H1 (cell line): ENCODE measurements at regions not wholly inside any gene's neighbourhood (a gene's known extent, or its start where the extent isn't known, plus 50 kb on each side); places are given as distances from the start of the nearest gene placed in this dataset.

ENCODE experiments used
- BCL11A ChIP-seq, 2 experiments: IDR thresholded peaks; one replicate each; pipeline ENCODE4 v1.6.1; 2011; ENCODE audit warnings: low read depth in 2 of 2, low read length in 2 of 2, mild to moderate bottlenecking in 2 of 2
- HDAC2 ChIP-seq, 2 experiments: fragments of 300-600 bp in 1 of 2; sonication (generic) in 1 of 2; IDR thresholded peaks; 2 replicates each; pipeline ENCODE4 v1.6.1; 2011 to 2012; ENCODE audit warnings: low read depth in 2 of 2, low read length in 2 of 2, mild to moderate bottlenecking in 2 of 2, moderate library complexity in 2 of 2, borderline replicate concordance in 1 of 2, inconsistent platforms in 1 of 2
- JUN ChIP-seq: IDR thresholded peaks from 2 replicates; pipeline ENCODE4 v1.6.1; 2011; ENCODE audit warnings: low read depth, mild to moderate bottlenecking, improper control_type of control experiment, low read length
- NANOG ChIP-seq: IDR thresholded peaks from 2 replicates; pipeline ENCODE4 v1.6.1; 2011; ENCODE audit warnings: low read length, low read depth, mild to moderate bottlenecking, inconsistent platforms; ENCODE audit not compliant: insufficient read depth, poor library complexity, severe bottlenecking
- NRF1 ChIP-seq: IDR thresholded peaks from 2 replicates; pipeline ENCODE4 v1.6.1; 2011; ENCODE audit warnings: mild to moderate bottlenecking, low read depth, low read length, improper control_type of control experiment

- TF ChIP-seq NANOG: no peak
- TF ChIP-seq BCL11A (IDR thresholded peaks at IDR 0.05; ENCODE audit: low read depth in 2 of 2, low read length in 2 of 2): no peak
- TF ChIP-seq HDAC2 (IDR thresholded peaks at IDR 0.05; ENCODE audit: borderline replicate concordance in 1 of 2, low read depth in 2 of 2, low read length in 2 of 2): no peak
- no peak for TF ChIP-seq JUN
- TF ChIP-seq NRF1: no peak
- TF ChIP-seq, all 59 proteins: peak for 0
These were observed 1050.3 kb downstream of the OTOL1 start (continued) for GRCh38 chr3:162546910-162547309.
